Stimulated activated CD8-positive, alpha-beta memory T cell treated with anti-CD3 and anti-CD28 coated beads, Interleukin-4, amount 100 ng/mL, for 4 hours (primary cell): ENCODE measurements at regions not wholly inside any gene's neighbourhood (a gene's known extent, or its start where the extent isn't known, plus 50 kb on each side); places are given as distances from the start of the nearest gene placed in this dataset.
"Not testable (repeated sequence)": the region's sequence is repeated elsewhere in the genome, so short reads cannot be mapped to it uniquely, and the experiment has no call there.

Experiments used
- DNase-seq, 2 donors: peaks; one replicate each; pipeline ENCODE4 v3.0.0-alpha.2; 2020; ENCODE audit warnings: low read depth in 2 of 2, low spot score in 1 of 2

GRCh38 chr5:56402266-56403220 is 169.4 kb upstream of the ANKRD55 start:
- DNase-seq: no peak

- not testable (repeated sequence) for DNase-seq
Observed at GRCh38 chr5:56397796-56398195, 164.7 kb upstream of the ANKRD55 start.

GRCh38 chr5:56396634-56397033 is 163.5 kb upstream of the ANKRD55 start:
- no peak for DNase-seq

- no peak for DNase-seq
Observed at GRCh38 chr5:56389261-56389660, 156.1 kb upstream of the ANKRD55 start.

- DNase-seq: no peak
Observed at GRCh38 chr5:56388229-56388985, 155.3 kb upstream of the ANKRD55 start.

- no peak for DNase-seq
Observed at GRCh38 chr5:56386046-56386445, 152.9 kb upstream of the ANKRD55 start.

- no peak for DNase-seq
Observed at GRCh38 chr5:56384186-56384585, 151.1 kb upstream of the ANKRD55 start.

GRCh38 chr5:56383761-56384160 is 150.6 kb upstream of the ANKRD55 start:
- DNase-seq: no peak

- DNase-seq: no peak
Observed at GRCh38 chr5:56382896-56383295, 149.8 kb upstream of the ANKRD55 start.

- no peak for DNase-seq
Observed at GRCh38 chr5:56377573-56377972, 144.4 kb upstream of the ANKRD55 start.

GRCh38 chr5:56376128-56376527 is 143.0 kb upstream of the ANKRD55 start:
- DNase-seq: no peak

- DNase-seq: no peak
Observed at GRCh38 chr5:56375011-56375410, 141.9 kb upstream of the ANKRD55 start.

- DNase-seq: not testable (repeated sequence)
Observed at GRCh38 chr5:56372491-56372890, 139.4 kb upstream of the ANKRD55 start.

- DNase-seq: no peak
Observed at GRCh38 chr5:56369361-56369811, 136.3 kb upstream of the ANKRD55 start.

- DNase-seq: no peak
Observed at GRCh38 chr5:56367748-56368147, 134.6 kb upstream of the ANKRD55 start.

GRCh38 chr5:56366986-56367385 is 133.9 kb upstream of the ANKRD55 start:
- no peak for DNase-seq

GRCh38 chr5:56361398-56361797 is 128.3 kb upstream of the ANKRD55 start:
- no peak for DNase-seq

GRCh38 chr5:56360816-56361215 is 127.7 kb upstream of the ANKRD55 start:
- DNase-seq: no peak

GRCh38 chr5:56359809-56360685 is 126.9 kb upstream of the ANKRD55 start:
- DNase-seq: no peak

GRCh38 chr5:56358703-56359681 is 125.9 kb upstream of the ANKRD55 start:
- no peak for DNase-seq
